ENCODE measurements at regions not wholly inside any gene's neighbourhood (a gene's known extent, or its start where the extent isn't known, plus 50 kb on each side); places are given as distances from the start of the nearest gene placed in this dataset.

DNA sequence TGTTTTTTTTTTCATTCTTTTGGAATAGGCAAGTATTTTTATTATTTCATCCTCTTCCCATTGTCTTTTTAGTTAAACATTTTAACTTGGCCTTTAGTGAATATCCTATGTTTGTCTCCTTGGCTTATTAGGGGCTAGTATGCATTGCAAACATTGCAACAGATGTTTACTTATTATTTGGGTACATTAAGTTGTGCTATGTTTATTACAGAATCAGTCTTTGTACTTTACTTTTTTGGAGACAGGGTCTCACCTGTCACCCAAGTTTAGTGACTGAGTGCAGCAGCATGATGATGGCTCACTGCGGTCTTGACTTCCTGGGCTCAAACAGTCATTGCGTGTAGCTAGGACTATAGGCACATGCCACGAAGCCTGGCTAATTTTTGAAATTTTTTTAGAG is 51.1 kb upstream of the NUDT6 start:
- ATAC-seq, result no peak
- WGBS, 2 donors, result 93 to 97% methylated on average over 3 of the region's 3 CpGs

DNA sequence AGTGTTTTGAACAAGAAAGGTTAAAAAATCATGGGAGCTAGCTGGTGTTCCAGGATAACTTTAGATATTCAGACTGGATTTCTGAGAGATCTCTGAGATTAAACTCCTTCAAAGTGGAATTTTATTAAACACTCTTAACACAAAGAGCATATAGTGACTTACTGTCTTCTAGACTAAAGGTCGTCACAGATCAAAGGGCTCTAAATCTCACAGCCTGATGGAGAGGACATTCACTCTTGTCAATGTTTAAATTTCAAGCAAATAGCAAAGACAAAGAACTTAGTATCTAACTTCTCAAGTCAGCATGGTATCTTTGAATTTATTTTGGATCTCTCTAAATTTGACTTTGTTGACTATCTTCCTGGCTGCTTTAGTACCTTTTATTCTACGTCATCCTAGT is 53.7 kb upstream of the NUDT6 start:
- Histone ChIP-seq H3K4me3 (no peak overlapping the region), H3K27me3 (no peaks in the 10 kb centered on the region), H3K9me3 (no peaks in the 10 kb centered on the region), H3K4me1 (no peaks in the 10 kb centered on the region), H3K27ac (no peak overlapping the region), H3K36me3 (no peaks in the 10 kb centered on the region)
- TF ChIP-seq CTCF (IDR thresholded peaks at IDR 0.05), result no peak
- 94 to 95% methylated on average over 2 of the region's 2 CpGs for WGBS, 2 donors
- intact Hi-C loops (cut with DNase I), result no loop called here
- no peak for DNase-seq
- no peak for ATAC-seq
- FAIRE-seq, result no peak

More for the DNA sequence above, 51.1 kb upstream of the NUDT6 start:
- intact Hi-C loops (cut with DNase I), result no loop called here
- DNase-seq (no peak), FAIRE-seq (no peak)
- H3K4me3 ChIP-seq, result no peak overlapping the region
- H3K9me3 ChIP-seq, result no peaks in the 10 kb centered on the region
- TF ChIP-seq CTCF (IDR thresholded peaks at IDR 0.05), result no peak
- H3K36me3 ChIP-seq, result no peaks in the 10 kb centered on the region
- H3K27ac ChIP-seq, result no peak overlapping the region
- H3K27me3 ChIP-seq, result no peaks in the 10 kb centered on the region
- no peaks in the 10 kb centered on the region for H3K4me1 ChIP-seq

- Histone ChIP-seq H3K27ac (no peak overlapping the region), H3K27me3 (no peaks in the 10 kb centered on the region), H3K4me1 (no peaks in the 10 kb centered on the region), H3K4me3 (no peak overlapping the region), H3K36me3 (no peaks in the 10 kb centered on the region), H3K9me3 (no peaks in the 10 kb centered on the region)
- no peak for TF ChIP-seq CTCF (IDR thresholded peaks at IDR 0.05)
- DNase-seq, result peak in 1 of 6 donors; percentile 32
- no peak for FAIRE-seq
- ATAC-seq, result no peak
- 97 to 98% methylated on average over 9 of the region's 9 CpGs for WGBS, 2 donors
- intact Hi-C loops (cut with DNase I), result no loop called here
Observed at GRCh38 chr4:122977103-122977502, 54.7 kb upstream of the NUDT6 start.

DNA sequence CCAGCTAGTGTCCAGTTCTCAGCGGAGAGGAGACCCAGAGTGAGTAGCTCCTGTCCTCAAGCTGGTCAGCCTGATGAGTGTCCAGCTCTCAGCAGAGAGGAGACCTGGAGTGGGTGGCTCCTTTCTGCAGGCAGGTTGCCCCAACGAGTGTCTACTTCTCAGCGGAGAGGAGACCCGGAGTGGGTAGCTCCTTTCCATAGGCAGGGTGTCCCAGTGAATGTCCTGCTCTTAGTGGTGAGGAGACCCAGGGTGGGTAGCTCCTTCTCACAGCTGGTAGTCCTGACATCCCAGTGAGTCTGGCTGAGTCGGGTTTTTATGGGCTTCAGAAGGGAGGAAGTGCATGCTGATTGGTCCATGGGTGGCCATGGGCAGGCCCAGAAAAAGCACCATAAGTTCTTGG is 55.7 kb upstream of the NUDT6 start:
- no peak overlapping the region for H3K4me3 ChIP-seq
- no peak for ATAC-seq
- intact Hi-C loops (cut with DNase I), result no loop called here

GRCh38 chr4:122978789-122979188 is 56.4 kb upstream of the NUDT6 start:
- FAIRE-seq (no peak), DNase-seq (no peak), ATAC-seq (no peak)
- Histone ChIP-seq H3K4me3 (no peak overlapping the region), H3K27me3 (no peaks in the 10 kb centered on the region), H3K4me1 (no peaks in the 10 kb centered on the region), H3K36me3 (no peaks in the 10 kb centered on the region), H3K27ac (no peak overlapping the region), H3K9me3 (no peaks in the 10 kb centered on the region)
- TF ChIP-seq CTCF (IDR thresholded peaks at IDR 0.05), result no peak
- intact Hi-C loops (cut with DNase I), result no loop called here
- 97% methylated on average over 5 of the region's 5 CpGs for WGBS, 2 donors

More for the DNA sequence above, 55.7 kb upstream of the NUDT6 start:
- Histone ChIP-seq H3K4me1 (no peaks in the 10 kb centered on the region), H3K27ac (no peak overlapping the region), H3K36me3 (no peaks in the 10 kb centered on the region), H3K9me3 (no peaks in the 10 kb centered on the region), H3K27me3 (no peaks in the 10 kb centered on the region)
- DNase-seq (no peak), FAIRE-seq (no peak)
- WGBS, 2 donors, result 94 to 99% methylated on average over 5 of the region's 5 CpGs
- TF ChIP-seq CTCF (IDR thresholded peaks at IDR 0.05), result no peak

Measured in pancreas (tissue), 10 donors.